SK-N-SH treated with all-trans-retinoic acid at 6 μM for 48 hours (cell line): ENCODE measurements at regions not wholly inside any gene's neighbourhood (a gene's known extent, or its start where the extent isn't known, plus 50 kb on each side); places are given as distances from the start of the nearest gene placed in this dataset.
"Not testable (repeated sequence)": the region's sequence is repeated elsewhere in the genome, so short reads cannot be mapped to it uniquely, and the experiment has no call there.

Experiments
- ATAC-seq: fragments of 200-7000 bp; cut with Tn5 transposase; 3 replicates; pipeline ENCODE4 v1.9.1; 2020; ENCODE audit warnings: mild to moderate bottlenecking, moderate library complexity
- ARNTL ChIP-seq: fragments of 450-650 bp; formaldehyde crosslinking; IDR thresholded peaks from 2 replicates; pipeline ENCODE4 v1.5.0; 2020; ENCODE audit warnings: low read depth, mild to moderate bottlenecking, moderate library complexity, borderline replicate concordance
- BACH2 ChIP-seq: fragments of 250-450 bp; sonication (Bioruptor Pico); IDR thresholded peaks from 2 replicates; pipeline ENCODE4 v1.9.0; 2021; ENCODE audit warnings: mild to moderate bottlenecking, borderline replicate concordance
- CREB5 ChIP-seq: fragments of 250-450 bp; sonication (Bioruptor Pico); IDR thresholded peaks from 2 replicates; pipeline ENCODE4 v1.5.1; 2020; ENCODE audit warnings: low read depth, mild to moderate bottlenecking, moderate library complexity
- CSDC2 ChIP-seq: fragments of 250-450 bp; sonication (Bioruptor Pico); IDR thresholded peaks from 2 replicates; pipeline ENCODE4 v1.5.0; 2020; ENCODE audit warnings: mild to moderate bottlenecking, moderate library complexity
- CSRNP3 ChIP-seq: fragments of 250-450 bp; sonication (Bioruptor Pico); IDR thresholded peaks from 2 replicates; pipeline ENCODE4 v1.5.1; 2021; ENCODE audit warnings: mild to moderate bottlenecking, moderate library complexity
- ESRRG ChIP-seq: fragments of 250-450 bp; sonication (Bioruptor Pico); IDR thresholded peaks from 2 replicates; pipeline ENCODE4 v1.6.1; 2021; ENCODE audit warnings: mild to moderate bottlenecking
- ISL1 ChIP-seq: fragments of 250-450 bp; sonication (Bioruptor Pico); IDR thresholded peaks from 2 replicates; pipeline ENCODE4 v2.1.2; 2022; ENCODE audit warnings: mild to moderate bottlenecking, moderate library complexity
- OSR1 ChIP-seq: fragments of 250-450 bp; sonication (Bioruptor Pico); IDR thresholded peaks from 2 replicates; pipeline ENCODE4 v1.8.0; 2022; ENCODE audit warnings: moderate library complexity, mild to moderate bottlenecking, inconsistent platforms
- PATZ1 ChIP-seq: fragments of 250-450 bp; sonication (Bioruptor Pico); IDR thresholded peaks from 2 replicates; pipeline ENCODE4 v1.8.0; 2020; ENCODE audit warnings: mild to moderate bottlenecking, moderate library complexity, borderline replicate concordance
- PPARA ChIP-seq: fragments of 250-450 bp; sonication (Bioruptor Pico); IDR thresholded peaks from 2 replicates; pipeline ENCODE4 v1.5.0; 2020; ENCODE audit warnings: mild to moderate bottlenecking, borderline replicate concordance
- RARB ChIP-seq: fragments of 250-450 bp; sonication (Bioruptor Pico); IDR thresholded peaks from 2 replicates; pipeline ENCODE4 v1.8.0; 2021; ENCODE audit warnings: mild to moderate bottlenecking, moderate library complexity
- SNAI2 ChIP-seq: fragments of 250-450 bp; sonication (Bioruptor Pico); IDR thresholded peaks from 2 replicates; pipeline ENCODE4 v1.5.0; 2020; ENCODE audit warnings: mild to moderate bottlenecking, moderate library complexity
- TCF4 ChIP-seq: fragments of 250-450 bp; sonication (Bioruptor Pico); IDR thresholded peaks from 2 replicates; pipeline ENCODE4 v1.8.0; 2021; ENCODE audit warnings: mild to moderate bottlenecking, moderate library complexity, borderline replicate concordance
- TOX ChIP-seq: fragments of 250-450 bp; sonication (Bioruptor Pico); IDR thresholded peaks from 2 replicates; pipeline ENCODE4 v1.8.0; 2021; ENCODE audit warnings: mild to moderate bottlenecking, moderate library complexity, borderline replicate concordance
- TSHZ2 ChIP-seq: fragments of 250-450 bp; sonication (Bioruptor Pico); IDR thresholded peaks from 2 replicates; pipeline ENCODE4 v1.5.0; 2020; ENCODE audit warnings: mild to moderate bottlenecking, moderate library complexity
- ZC3H10 ChIP-seq: fragments of 250-450 bp; sonication (Bioruptor Pico); IDR thresholded peaks from 2 replicates; pipeline ENCODE4 v1.5.1; 2021; ENCODE audit warnings: mild to moderate bottlenecking, moderate library complexity
- ZFP3 ChIP-seq: fragments of 250-450 bp; sonication (Bioruptor Pico); IDR thresholded peaks from 2 replicates; pipeline ENCODE4 v1.5.0; 2020; ENCODE audit warnings: mild to moderate bottlenecking, moderate library complexity
- ZNF565 ChIP-seq: fragments of 450-650 bp; formaldehyde crosslinking; conservative IDR thresholded peaks from 2 replicates; pipeline ENCODE4 v1.5.0; 2020; ENCODE audit warnings: low read depth, mild to moderate bottlenecking, moderate library complexity
- ZNF8 ChIP-seq: fragments of 450-650 bp; formaldehyde crosslinking; IDR thresholded peaks from 2 replicates; pipeline ENCODE4 v1.5.0; 2020; ENCODE audit warnings: mild to moderate bottlenecking, moderate library complexity
- TF ChIP-seq, protein P1 (sequence below): fragments of 250-450 bp; sonication (Bioruptor Pico); IDR thresholded peaks from 2 replicates; pipeline ENCODE4 v1.8.0; 2021; ENCODE audit warnings: low read depth, mild to moderate bottlenecking, moderate library complexity, borderline replicate concordance

- TF ChIP-seq TSHZ2 (CRISPR knock-in tag): no peak
- TF ChIP-seq SNAI2 (CRISPR knock-in tag): no peak
- TF ChIP-seq TOX (CRISPR knock-in tag): no peak
- TF ChIP-seq, protein P1, sequence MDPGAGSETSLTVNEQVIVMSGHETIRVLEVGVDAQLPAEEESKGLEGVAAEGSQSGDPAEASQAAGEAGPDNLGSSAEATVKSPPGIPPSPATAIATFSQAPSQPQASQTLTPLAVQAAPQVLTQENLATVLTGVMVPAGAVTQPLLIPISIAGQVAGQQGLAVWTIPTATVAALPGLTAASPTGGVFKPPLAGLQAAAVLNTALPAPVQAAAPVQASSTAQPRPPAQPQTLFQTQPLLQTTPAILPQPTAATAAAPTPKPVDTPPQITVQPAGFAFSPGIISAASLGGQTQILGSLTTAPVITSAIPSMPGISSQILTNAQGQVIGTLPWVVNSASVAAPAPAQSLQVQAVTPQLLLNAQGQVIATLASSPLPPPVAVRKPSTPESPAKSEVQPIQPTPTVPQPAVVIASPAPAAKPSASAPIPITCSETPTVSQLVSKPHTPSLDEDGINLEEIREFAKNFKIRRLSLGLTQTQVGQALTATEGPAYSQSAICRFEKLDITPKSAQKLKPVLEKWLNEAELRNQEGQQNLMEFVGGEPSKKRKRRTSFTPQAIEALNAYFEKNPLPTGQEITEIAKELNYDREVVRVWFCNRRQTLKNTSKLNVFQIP (CRISPR knock-in tag): no peak
These were observed 348.8 kb upstream of the TNC start (continued) for GRCh38 chr9:115466756-115467155.

- ATAC-seq: no peak
- TF ChIP-seq RARB (no peak), ZNF8 (no peak), PPARA (CRISPR knock-in tag) (no peak), ZC3H10 (CRISPR knock-in tag) (no peak), CSDC2 (CRISPR knock-in tag) (no peak), CREB5 (CRISPR knock-in tag) (no peak), ARNTL (CRISPR knock-in tag) (no peak), CSRNP3 (CRISPR knock-in tag) (no peak), OSR1 (CRISPR knock-in tag) (no peak), TOX (CRISPR knock-in tag) (no peak), ISL1 (CRISPR knock-in tag) (no peak), ESRRG (CRISPR knock-in tag) (no peak), ZNF565 (CRISPR knock-in tag) (no peak), PATZ1 (CRISPR knock-in tag) (no peak), BACH2 (CRISPR knock-in tag) (no peak), TCF4 (CRISPR knock-in tag) (no peak), ZFP3 (no peak), TSHZ2 (CRISPR knock-in tag) (no peak), SNAI2 (CRISPR knock-in tag) (no peak)
- TF ChIP-seq, protein P1 (CRISPR knock-in tag): no peak
These were observed 351.9 kb upstream of the TNC start for GRCh38 chr9:115469841-115470240.

DNA sequence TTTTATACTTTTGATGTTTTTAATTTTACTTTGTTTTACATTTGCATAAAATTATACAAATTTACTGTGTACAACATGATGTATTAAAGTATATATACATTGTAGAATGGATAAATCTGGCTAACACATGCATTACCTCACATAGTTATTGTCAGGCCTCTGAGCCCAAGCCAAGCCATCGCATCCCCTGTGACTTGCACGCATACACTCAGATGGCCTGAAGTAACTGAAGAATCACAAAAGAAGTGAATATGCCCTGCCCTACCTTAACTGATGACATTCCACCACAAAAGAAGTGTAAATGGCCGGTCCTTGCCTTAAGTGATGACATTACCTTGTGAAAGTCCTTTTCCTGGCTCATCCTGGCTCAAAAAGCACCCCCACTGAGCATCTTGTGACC lies 355.1 kb upstream of the TNC start:
- not testable (repeated sequence) for ATAC-seq
